ENCODE measurements at regions not wholly inside any gene's neighbourhood (a gene's known extent, or its start where the extent isn't known, plus 50 kb on each side); places are given as distances from the start of the nearest gene placed in this dataset.

DNA sequence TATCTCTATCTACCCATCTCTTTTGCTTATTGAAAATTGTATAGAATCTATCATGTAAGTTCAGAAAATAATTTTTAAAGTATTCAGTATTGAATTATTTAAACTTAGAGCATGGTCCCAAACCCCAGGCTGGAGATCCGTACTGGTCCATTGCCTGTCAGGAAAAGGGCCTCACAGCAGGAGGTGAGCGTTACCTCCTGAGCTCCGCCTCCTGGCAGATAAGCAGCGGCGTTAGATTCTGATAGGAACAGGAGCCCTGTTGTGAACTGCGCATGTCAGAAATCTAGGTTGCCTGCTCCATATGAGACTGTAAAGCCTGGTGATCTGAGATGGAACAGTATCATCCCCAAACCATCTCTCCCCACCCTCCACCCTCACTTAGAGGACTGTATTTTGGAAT lies 266.0 kb upstream of the CNTNAP2 start:
- no peak overlapping the region for H3K4me2 ChIP-seq (ENCODE audit: low read depth, low read length)
- no peak overlapping the region for H3K23ac ChIP-seq (ENCODE audit: low read depth, low read length)
- H3K27me3 ChIP-seq (ENCODE audit: control insufficient read depth, insufficient read depth, low read length): no peaks in the 10 kb centered on the region
- ATAC-seq (ENCODE audit: low read depth): no peak
- no peak overlapping the region for H2BK5ac ChIP-seq (ENCODE audit: low read depth, low read length, poor library complexity, severe bottlenecking)
- H3K27ac ChIP-seq (ENCODE audit: insufficient read depth, low read length): no peak overlapping the region
- H3K4ac ChIP-seq (ENCODE audit: low read depth, low read length): no peak overlapping the region
- TF ChIP-seq CHD1 (IDR thresholded peaks at IDR 0.05; ENCODE audit: low read depth, low read length): no peak
- TF ChIP-seq POLR2A (IDR thresholded peaks at IDR 0.05; ENCODE audit: low read depth, low read length): no peak
- TF ChIP-seq, protein P1, sequence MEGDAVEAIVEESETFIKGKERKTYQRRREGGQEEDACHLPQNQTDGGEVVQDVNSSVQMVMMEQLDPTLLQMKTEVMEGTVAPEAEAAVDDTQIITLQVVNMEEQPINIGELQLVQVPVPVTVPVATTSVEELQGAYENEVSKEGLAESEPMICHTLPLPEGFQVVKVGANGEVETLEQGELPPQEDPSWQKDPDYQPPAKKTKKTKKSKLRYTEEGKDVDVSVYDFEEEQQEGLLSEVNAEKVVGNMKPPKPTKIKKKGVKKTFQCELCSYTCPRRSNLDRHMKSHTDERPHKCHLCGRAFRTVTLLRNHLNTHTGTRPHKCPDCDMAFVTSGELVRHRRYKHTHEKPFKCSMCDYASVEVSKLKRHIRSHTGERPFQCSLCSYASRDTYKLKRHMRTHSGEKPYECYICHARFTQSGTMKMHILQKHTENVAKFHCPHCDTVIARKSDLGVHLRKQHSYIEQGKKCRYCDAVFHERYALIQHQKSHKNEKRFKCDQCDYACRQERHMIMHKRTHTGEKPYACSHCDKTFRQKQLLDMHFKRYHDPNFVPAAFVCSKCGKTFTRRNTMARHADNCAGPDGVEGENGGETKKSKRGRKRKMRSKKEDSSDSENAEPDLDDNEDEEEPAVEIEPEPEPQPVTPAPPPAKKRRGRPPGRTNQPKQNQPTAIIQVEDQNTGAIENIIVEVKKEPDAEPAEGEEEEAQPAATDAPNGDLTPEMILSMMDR (conservative IDR thresholded peaks at IDR 0.05; ENCODE audit: low read depth, low read length): no peak
- no peak for TF ChIP-seq RFX5 (IDR thresholded peaks at IDR 0.05; ENCODE audit: low read depth, low read length)
- no peak for TF ChIP-seq RAD21 (IDR thresholded peaks at IDR 0.05; ENCODE audit: low read length)
- TF ChIP-seq, protein P2, sequence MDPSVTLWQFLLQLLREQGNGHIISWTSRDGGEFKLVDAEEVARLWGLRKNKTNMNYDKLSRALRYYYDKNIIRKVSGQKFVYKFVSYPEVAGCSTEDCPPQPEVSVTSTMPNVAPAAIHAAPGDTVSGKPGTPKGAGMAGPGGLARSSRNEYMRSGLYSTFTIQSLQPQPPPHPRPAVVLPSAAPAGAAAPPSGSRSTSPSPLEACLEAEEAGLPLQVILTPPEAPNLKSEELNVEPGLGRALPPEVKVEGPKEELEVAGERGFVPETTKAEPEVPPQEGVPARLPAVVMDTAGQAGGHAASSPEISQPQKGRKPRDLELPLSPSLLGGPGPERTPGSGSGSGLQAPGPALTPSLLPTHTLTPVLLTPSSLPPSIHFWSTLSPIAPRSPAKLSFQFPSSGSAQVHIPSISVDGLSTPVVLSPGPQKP (IDR thresholded peaks at IDR 0.05; ENCODE audit: borderline replicate concordance, low read depth, low read length): no peak
- no peak for TF ChIP-seq BHLHE40 (IDR thresholded peaks at IDR 0.05; ENCODE audit: low read depth, low read length)
- no peak for TF ChIP-seq MXI1 (IDR thresholded peaks at IDR 0.05; ENCODE audit: borderline replicate concordance, low read depth, low read length)
- no peak for TF ChIP-seq SMC3 (IDR thresholded peaks at IDR 0.05; ENCODE audit: low read depth, low read length)
- TF ChIP-seq, protein P3, sequence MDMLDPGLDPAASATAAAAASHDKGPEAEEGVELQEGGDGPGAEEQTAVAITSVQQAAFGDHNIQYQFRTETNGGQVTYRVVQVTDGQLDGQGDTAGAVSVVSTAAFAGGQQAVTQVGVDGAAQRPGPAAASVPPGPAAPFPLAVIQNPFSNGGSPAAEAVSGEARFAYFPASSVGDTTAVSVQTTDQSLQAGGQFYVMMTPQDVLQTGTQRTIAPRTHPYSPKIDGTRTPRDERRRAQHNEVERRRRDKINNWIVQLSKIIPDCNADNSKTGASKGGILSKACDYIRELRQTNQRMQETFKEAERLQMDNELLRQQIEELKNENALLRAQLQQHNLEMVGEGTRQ (IDR thresholded peaks at IDR 0.05; ENCODE audit: low read depth, low read length): no peak
- no peak for TF ChIP-seq MAFK (IDR thresholded peaks at IDR 0.05; ENCODE audit: low read depth, low read length)
- TF ChIP-seq RCOR1 (IDR thresholded peaks at IDR 0.05; ENCODE audit: insufficient replicate concordance, low read length): no peak
- no peak for TF ChIP-seq NFE2L2 (IDR thresholded peaks at IDR 0.05; ENCODE audit: low read depth, low read length)
- TF ChIP-seq FOS (IDR thresholded peaks at IDR 0.05; ENCODE audit: low read depth, low read length): no peak
- TF ChIP-seq MAZ (IDR thresholded peaks at IDR 0.05; ENCODE audit: borderline replicate concordance, low read depth, low read length): no peak
- no peak for TF ChIP-seq CEBPB (IDR thresholded peaks at IDR 0.05; ENCODE audit: low read depth, low read length)
- intact Hi-C loops (cut with micrococcal nuclease): no loop called here
- no peak overlapping the region for H3K4me3 ChIP-seq (ENCODE audit: insufficient read depth, low read depth, low read length)
- no peak overlapping the region for H2AK5ac ChIP-seq (ENCODE audit: low read depth, low read length)
- ChIA-PET CTCF (no interaction called here), POLR2A (ENCODE audit: unreplicated experiment) (no interaction called here)
- no peak overlapping the region for H4K91ac ChIP-seq (ENCODE audit: insufficient read depth, low read depth, low read length)
- H3K9me1 ChIP-seq (ENCODE audit: insufficient read depth, low read length): no peaks in the 10 kb centered on the region
- no peaks in the 10 kb centered on the region for H3K79me1 ChIP-seq (ENCODE audit: low read depth in 1 of 2, low read length in 2 of 2)
- no CpG with 5 or more reads among the region's 6 CpGs for WGBS, 2 experiments (ENCODE audit: extremely low coverage in 2 of 2, insufficient read length in 1 of 2)
- H3K4me1 ChIP-seq (ENCODE audit: control insufficient read depth, insufficient read depth, low read length): no peaks in the 10 kb centered on the region
- no peak overlapping the region for H3K56ac ChIP-seq (ENCODE audit: extremely low read depth, insufficient read depth, low read length)
- no peak overlapping the region for H3K9ac ChIP-seq (ENCODE audit: low read depth, low read length)
- H2BK120ac ChIP-seq (ENCODE audit: low read depth, low read length): no peak overlapping the region
- H2BK20ac ChIP-seq (ENCODE audit: low read depth, low read length): no peak overlapping the region
- in situ Hi-C loops (cut with MboI; ENCODE audit: low sequenced_read_pairs): no loop called here
- dilution Hi-C loops (cut with HindIII; ENCODE audit: low sequenced_read_pairs, unreplicated experiment): no loop called here
- no peak overlapping the region for H4K8ac ChIP-seq (ENCODE audit: low read depth in 2 of 2, low read length in 2 of 2)
- BruUV-seq (replicated peaks): no TSS peak
- H2AFZ ChIP-seq (replicated peaks; ENCODE audit: low read length, poor library complexity): no peak overlapping the region
- no peak overlapping the region for H3K14ac ChIP-seq (replicated peaks; ENCODE audit: low read depth, low read length)
- no peak overlapping the region for H3K18ac ChIP-seq (ENCODE audit: low read depth, low read length)
- no peaks in the 10 kb centered on the region for H4K20me1 ChIP-seq (ENCODE audit: insufficient read depth, low read length)
- peaks cover 6% of the 10 kb centered on the region; the same call in 1 of the 2 replicates for H3K9me3 ChIP-seq (ENCODE audit: control insufficient read depth, insufficient read depth, low read length)
- no peak overlapping the region for H2BK15ac ChIP-seq (ENCODE audit: low read depth, low read length)
- H4K5ac ChIP-seq (ENCODE audit: low read depth, low read length): no peak overlapping the region
- no peak for DNase-seq
- no peak overlapping the region for H2AK9ac ChIP-seq (replicated peaks; ENCODE audit: low read depth, low read length, poor library complexity)
- H3K36me3 ChIP-seq (ENCODE audit: control insufficient read depth, insufficient read depth, low read length): no peaks in the 10 kb centered on the region

Data from IMR-90 (cell line).